Keratinocyte (primary cell): ENCODE measurements at regions not wholly inside any gene's neighbourhood (a gene's known extent, or its start where the extent isn't known, plus 50 kb on each side); places are given as distances from the start of the nearest gene placed in this dataset.

Experiments used
- CTCF ChIP-seq, 3 experiments: IDR thresholded peaks in 1 of 3; conservative IDR thresholded peaks in 1 of 3; optimal IDR thresholded peaks in 1 of 3; 2 replicates in 2 of 3; 3 replicates in 1 of 3; pipeline versions ENCODE3 to v1.5.1; 2011; ENCODE audit warnings: low read length in 3 of 3, mild to moderate bottlenecking in 3 of 3, moderate library complexity in 2 of 3, control low read depth in 1 of 3, inconsistent platforms in 1 of 3; ENCODE audit not compliant: insufficient read depth in 2 of 3; ENCODE audit errors: extremely low read depth in 1 of 3
- EZH2 ChIP-seq: IDR thresholded peaks from one replicate; pipeline ENCODE4 v1.6.1; 2012; ENCODE audit warnings: inconsistent platforms, mild to moderate bottlenecking, low read length, moderate library complexity

GRCh38 chr5:175003531-175003930 is 279.1 kb downstream of the MSX2 start:
- TF ChIP-seq CTCF (optimal IDR thresholded peaks at IDR 0.05 in 1 of 3, IDR thresholded peaks at IDR 0.05 in 1 of 3, conservative IDR thresholded peaks at IDR 0.05 in 1 of 3; ENCODE audit: extremely low read depth in 1 of 3, insufficient read depth in 2 of 3, low read length in 3 of 3) (no peak), EZH2 (no peak)
